ENCODE measurements at regions not wholly inside any gene's neighbourhood (a gene's known extent, or its start where the extent isn't known, plus 50 kb on each side); places are given as distances from the start of the nearest gene placed in this dataset.
"Not testable (repeated sequence)": the region's sequence is repeated elsewhere in the genome, so short reads cannot be mapped to it uniquely, and the experiment has no call there.

DNA sequence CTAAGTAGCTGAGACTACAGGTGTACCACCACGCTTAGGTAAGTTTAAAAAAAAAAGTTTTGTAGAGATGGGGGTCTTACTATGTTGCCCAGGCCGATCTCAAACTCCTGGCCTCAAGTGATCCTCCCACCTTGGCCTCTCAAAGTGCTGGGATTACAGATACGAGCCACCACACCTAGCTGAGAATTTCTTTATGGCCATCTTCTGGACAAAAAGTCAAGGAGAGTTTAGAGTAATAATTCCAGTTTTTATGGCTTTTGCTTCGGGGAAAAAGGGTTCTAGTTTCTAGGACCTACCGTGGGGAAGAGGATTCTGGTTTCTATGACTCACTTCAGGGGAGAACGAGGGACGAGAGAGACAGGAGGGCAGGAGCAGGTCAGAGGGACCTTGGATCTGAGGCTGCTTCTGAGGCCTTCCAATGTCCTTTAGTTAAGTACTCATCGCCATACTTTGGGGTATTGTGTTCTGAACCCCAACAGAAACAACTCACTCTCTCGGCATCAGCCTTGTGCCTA lies 69.3 kb upstream of the IER3 start:
- no peak for DNase-seq
- intact Hi-C loops (cut with DNase I): no loop called here

- intact Hi-C loops (cut with DNase I): no loop called here
- DNase-seq: no peak
Measured at GRCh38 chr6:30810813-30811339, 66.5 kb upstream of the IER3 start.

GRCh38 chr6:30807566-30807965 lies 63.2 kb upstream of the IER3 start:
- DNase-seq; intact Hi-C loops (cut with DNase I): not testable (repeated sequence)

GRCh38 chr6:30806581-30807183 lies 62.3 kb upstream of the IER3 start:
- intact Hi-C loops (cut with DNase I): no loop called here
- DNase-seq: no peak

DNA sequence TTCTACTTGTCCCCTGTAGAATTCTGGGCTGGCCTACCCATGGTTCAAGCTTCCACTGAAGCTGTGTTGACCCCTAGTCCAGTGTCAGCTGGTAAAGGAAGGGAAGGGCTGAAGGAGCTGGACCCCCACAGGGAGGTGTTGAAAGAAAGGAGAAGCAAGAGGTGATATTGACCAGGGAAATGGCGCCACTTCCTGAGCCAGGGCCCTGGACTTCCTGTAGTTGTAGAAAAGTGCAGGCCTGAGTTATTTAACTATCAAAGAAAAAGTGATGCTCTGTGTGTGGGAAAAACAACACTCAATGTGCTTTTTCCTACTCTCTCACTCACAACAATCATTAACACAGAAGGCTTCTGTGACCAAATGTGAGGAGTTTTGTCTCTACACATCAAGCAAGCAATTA lies 60.0 kb upstream of the IER3 start:
- intact Hi-C loops (cut with DNase I): no loop called here

GRCh38 chr6:30802731-30803130 lies 58.4 kb upstream of the IER3 start:
- no peak for DNase-seq
- intact Hi-C loops (cut with DNase I): no loop called here

More for the DNA sequence above, 60.0 kb upstream of the IER3 start:
- DNase-seq: no peak

- intact Hi-C loops (cut with DNase I): no loop called here
- no peak for DNase-seq
Measured at GRCh38 chr6:30801950-30802349, 57.6 kb upstream of the IER3 start.

DNA sequence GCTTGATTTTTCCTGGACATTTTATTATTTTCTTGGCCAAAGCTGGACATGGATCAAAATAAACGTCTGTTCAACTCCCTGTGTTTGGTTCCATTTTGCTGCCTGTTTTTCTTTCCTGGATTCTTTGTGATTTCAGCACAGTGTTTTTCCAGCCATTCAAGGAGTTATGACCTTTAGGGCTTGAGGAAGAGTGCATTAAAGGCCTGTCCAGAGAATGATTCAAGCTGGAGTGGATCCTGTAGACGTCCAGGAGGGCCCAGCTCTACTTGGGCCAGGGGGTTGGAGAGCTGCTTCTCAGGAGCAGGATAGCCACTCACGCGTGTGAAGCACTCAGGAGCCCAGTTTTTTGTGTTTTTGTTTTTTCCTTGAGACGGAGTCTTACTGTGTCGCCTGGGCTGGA lies 56.5 kb upstream of the IER3 start:
- DNase-seq: no peak
- intact Hi-C loops (cut with DNase I): no loop called here

GRCh38 chr6:30799210-30799609 lies 54.9 kb upstream of the IER3 start:
- no peak for DNase-seq
- intact Hi-C loops (cut with DNase I): no loop called here

DNA sequence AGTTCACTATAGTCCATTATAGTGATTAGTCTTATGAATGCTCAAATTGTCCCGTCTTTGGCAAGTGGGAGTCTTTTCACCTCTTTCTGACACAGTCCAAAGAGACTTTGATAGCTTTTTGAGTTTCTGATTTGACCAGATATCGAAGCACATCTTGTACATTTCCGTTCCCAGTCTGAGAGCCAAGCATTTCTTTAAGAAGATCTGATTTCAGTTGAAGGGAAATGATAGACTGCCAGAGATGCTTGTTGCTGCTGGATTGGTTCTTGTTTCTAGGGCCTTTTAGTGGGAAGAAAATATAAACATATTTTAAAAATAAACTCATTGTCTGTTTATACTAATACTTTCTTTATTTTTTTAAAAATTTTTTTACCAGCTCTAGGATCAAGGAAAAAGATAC lies 54.1 kb upstream of the IER3 start:
- intact Hi-C loops (cut with DNase I): no loop called here
- no peak for DNase-seq

GRCh38 chr6:30795549-30796293 lies 51.4 kb upstream of the IER3 start:
- DNase-seq: no peak

More at GRCh38 chr6:30795549-30796293, 51.4 kb upstream of the IER3 start:
- intact Hi-C loops (cut with DNase I): no loop called here

All from head of caudate nucleus (tissue), 42 donors.